ENCODE measurements at regions not wholly inside any gene's neighbourhood (a gene's known extent, or its start where the extent isn't known, plus 50 kb on each side); places are given as distances from the start of the nearest gene placed in this dataset.
A peak's percentile ranks its signal among the peaks of the same experiment; 100 is the strongest.

- TF ChIP-seq HNF4A (CRISPR knock-in tag; IDR thresholded peaks at IDR 0.05) (0 out of 2 replicates have a peak, but pooled peaks have one; percentile 17), PRDM15 (CRISPR knock-in tag; IDR thresholded peaks at IDR 0.05) (no peak), ZNF790 (CRISPR knock-in tag; IDR thresholded peaks at IDR 0.05; ENCODE audit: borderline replicate concordance) (no peak), ZNF580 (CRISPR knock-in tag; IDR thresholded peaks at IDR 0.05; ENCODE audit: borderline replicate concordance, low read depth) (0 out of 2 replicates have a peak, but pooled peaks have one; percentile 11), ZBTB4 (CRISPR knock-in tag; IDR thresholded peaks at IDR 0.05; ENCODE audit: borderline replicate concordance) (no peak), ZFP91 (CRISPR knock-in tag; IDR thresholded peaks at IDR 0.05; ENCODE audit: borderline replicate concordance) (peak; percentile 47; the same call in 1 of the 2 replicates), NR0B2 (CRISPR knock-in tag; IDR thresholded peaks at IDR 0.05) (no peak), GATAD1 (CRISPR knock-in tag; IDR thresholded peaks at IDR 0.05) (no peak), CREB3 (CRISPR knock-in tag; IDR thresholded peaks at IDR 0.05) (no peak), FOXP4 (CRISPR knock-in tag; IDR thresholded peaks at IDR 0.05) (0 out of 2 replicates have a peak, but pooled peaks have one; percentile 31)
Observed at GRCh38 chr20:22404419-22405170, 179.8 kb downstream of the FOXA2 start (continued).

Measured in HepG2 (cell line).